OCI-LY3 (cell line): ENCODE measurements at regions not wholly inside any gene's neighbourhood (a gene's known extent, or its start where the extent isn't known, plus 50 kb on each side); places are given as distances from the start of the nearest gene placed in this dataset.
"Not testable (repeated sequence)": the region's sequence is repeated elsewhere in the genome, so short reads cannot be mapped to it uniquely, and the experiment has no call there.

Source experiments
- CTCF ChIP-seq: fragments of 200-600, 300-600 bp; sonication (generic); IDR thresholded peaks from 2 replicates; pipeline ENCODE4 v1.5.1; 2014; ENCODE audit warnings: antibody characterized with exemption, low read length, low read depth
- EZH2phosphoT487 ChIP-seq: fragments of 200-600 bp; shearing (Covaris generic); IDR thresholded peaks from 2 replicates; pipeline ENCODE4 v1.6.1; 2018; ENCODE audit warnings: antibody characterized with exemption, mixed run types, low read depth

- not testable (repeated sequence) for TF ChIP-seq CTCF, EZH2phosphoT487
Measured at GRCh38 chr16:29328528-29328927, 78.0 kb downstream of the NPIPB11 start.
